ENCODE measurements at regions not wholly inside any gene's neighbourhood (a gene's known extent, or its start where the extent isn't known, plus 50 kb on each side); places are given as distances from the start of the nearest gene placed in this dataset.

GRCh38 chr9:72471096-72471495 is 50.3 kb upstream of the TMC1 start:
- Histone ChIP-seq H3K27ac (no peak overlapping the region), H3K27me3 (no peaks in the 10 kb centered on the region), H3K9me3 (no peaks in the 10 kb centered on the region), H3K4me1 (peaks cover 6% of the 10 kb centered on the region), H3K4me3 (no peak overlapping the region), H3K36me3 (no peaks in the 10 kb centered on the region), H3K9ac (ENCODE audit: low read depth in 2 of 2, low read length in 2 of 2) (no peak overlapping the region)
- no peak for DNase-seq
- TF ChIP-seq CTCF (IDR thresholded peaks at IDR 0.05): no peak
- intact Hi-C loops (cut with DNase I): loop anchor here (10.0 kb wide), 2 partner anchors 124 to 176 kb away; no protein-coding TSS in a partner anchor

GRCh38 chr9:72467766-72468738 is 53.4 kb upstream of the TMC1 start:
- no peaks in the 10 kb centered on the region for H3K36me3 ChIP-seq

GRCh38 chr9:72465593-72465984 is 55.8 kb upstream of the TMC1 start:
- Histone ChIP-seq H3K4me1 (no peaks in the 10 kb centered on the region), H3K27ac (no peak overlapping the region), H3K27me3 (no peaks in the 10 kb centered on the region), H3K9me3 (no peaks in the 10 kb centered on the region), H3K9ac (ENCODE audit: low read depth in 2 of 2, low read length in 2 of 2) (no peak overlapping the region), H3K36me3 (no peaks in the 10 kb centered on the region), H3K4me3 (no peak overlapping the region)
- intact Hi-C loops (cut with DNase I): no loop called here
- no peak for DNase-seq
- TF ChIP-seq CTCF (IDR thresholded peaks at IDR 0.05): no peak

More at GRCh38 chr9:72467766-72468738, 53.4 kb upstream of the TMC1 start:
- Histone ChIP-seq H3K27me3 (no peaks in the 10 kb centered on the region), H3K9ac (ENCODE audit: low read depth in 2 of 2, low read length in 2 of 2) (no peak overlapping the region), H3K27ac (no peak overlapping the region), H3K4me3 (no peak overlapping the region), H3K4me1 (no peaks in the 10 kb centered on the region), H3K9me3 (no peaks in the 10 kb centered on the region)
- DNase-seq: no peak
- no peak for TF ChIP-seq CTCF (IDR thresholded peaks at IDR 0.05)
- intact Hi-C loops (cut with DNase I): no loop called here

GRCh38 chr9:72464857-72465592 is 56.4 kb upstream of the TMC1 start:
- Histone ChIP-seq H3K9ac (ENCODE audit: low read depth in 2 of 2, low read length in 2 of 2) (no peak overlapping the region), H3K9me3 (no peaks in the 10 kb centered on the region), H3K27me3 (no peaks in the 10 kb centered on the region), H3K4me1 (no peaks in the 10 kb centered on the region), H3K27ac (no peak overlapping the region), H3K4me3 (no peak overlapping the region), H3K36me3 (no peaks in the 10 kb centered on the region)
- DNase-seq: no peak
- intact Hi-C loops (cut with DNase I): no loop called here
- no peak for TF ChIP-seq CTCF (IDR thresholded peaks at IDR 0.05)

- TF ChIP-seq CTCF (IDR thresholded peaks at IDR 0.05): no peak
- Histone ChIP-seq H3K4me3 (no peak overlapping the region), H3K9me3 (no peaks in the 10 kb centered on the region), H3K27ac (no peak overlapping the region), H3K27me3 (no peaks in the 10 kb centered on the region), H3K9ac (ENCODE audit: low read depth in 2 of 2, low read length in 2 of 2) (no peak overlapping the region), H3K4me1 (no peaks in the 10 kb centered on the region), H3K36me3 (no peaks in the 10 kb centered on the region)
- intact Hi-C loops (cut with DNase I): no loop called here
- no peak for DNase-seq
Observed at GRCh38 chr9:72462340-72462739, 59.1 kb upstream of the TMC1 start.

All from colonic mucosa (tissue), 4 donors.